Bronchial epithelial cell (primary cell): ENCODE measurements at regions not wholly inside any gene's neighbourhood (a gene's known extent, or its start where the extent isn't known, plus 50 kb on each side); places are given as distances from the start of the nearest gene placed in this dataset.

Experiments used
- DNase-seq: peaks from one replicate; pipeline ENCODE4 v3.0.0-alpha.2; 2010; ENCODE audit warnings: low read depth
- FAIRE-seq: peaks from 2 replicates; lab custom pipeline; 2011; peaks lifted over from hg19 to GRCh38; lab: Jason Lieb, UNC
- H3K27me3 ChIP-seq: 2 replicates; pipeline ENCODE4 v1.5.1; 2011; ENCODE audit warnings: low read length; ENCODE audit not compliant: control insufficient read depth, insufficient read depth
- H3K36me3 ChIP-seq: 2 replicates; pipeline ENCODE4 v1.5.1; 2011; ENCODE audit warnings: low read length; ENCODE audit not compliant: control insufficient read depth, insufficient read depth
- H3K4me3 ChIP-seq: 2 replicates; pipeline ENCODE4 v1.5.1; 2011; ENCODE audit warnings: mild to moderate bottlenecking, low read depth, low read length, control low read depth
- CTCF ChIP-seq: IDR thresholded peaks from 2 replicates; pipeline ENCODE4 v1.5.1; 2011; ENCODE audit warnings: mild to moderate bottlenecking, moderate library complexity, low read length, control low read depth, inconsistent platforms; ENCODE audit not compliant: insufficient read depth, severe bottlenecking

GRCh38 chr10:78910886-78911285 lies 157.9 kb upstream of the ZMIZ1 start:
- Histone ChIP-seq H3K36me3 (no peaks in the 10 kb centered on the region), H3K4me3 (no peak overlapping the region), H3K27me3 (peaks cover 21% of the 10 kb centered on the region)
- no peak for TF ChIP-seq CTCF
- DNase-seq = no peak
- FAIRE-seq = no peak

- FAIRE-seq = no peak
- no peaks in the 10 kb centered on the region for H3K36me3 ChIP-seq
- DNase-seq = no peak
- no peak overlapping the region for H3K4me3 ChIP-seq
- peaks cover 24% of the 10 kb centered on the region for H3K27me3 ChIP-seq
- no peak for TF ChIP-seq CTCF
Measured at GRCh38 chr10:78911533-78912340, 157.0 kb upstream of the ZMIZ1 start.

- H3K27me3 ChIP-seq = peaks cover 22% of the 10 kb centered on the region
- FAIRE-seq (no peak), DNase-seq (no peak)
- H3K4me3 ChIP-seq = no peak overlapping the region
- TF ChIP-seq CTCF = no peak
- H3K36me3 ChIP-seq = no peaks in the 10 kb centered on the region
Measured at GRCh38 chr10:78912361-78913218, 156.2 kb upstream of the ZMIZ1 start.

- Histone ChIP-seq H3K4me3 (no peak overlapping the region), H3K36me3 (no peaks in the 10 kb centered on the region), H3K27me3 (peaks cover 20% of the 10 kb centered on the region)
- FAIRE-seq (no peak), DNase-seq (no peak)
- no peak for TF ChIP-seq CTCF
Measured at GRCh38 chr10:78913219-78914059, 155.3 kb upstream of the ZMIZ1 start.

- H3K36me3 ChIP-seq = no peaks in the 10 kb centered on the region
- no peak for DNase-seq
- TF ChIP-seq CTCF = no peak
- H3K4me3 ChIP-seq = no peak overlapping the region
- peaks cover 20% of the 10 kb centered on the region for H3K27me3 ChIP-seq
- no peak for FAIRE-seq
Measured at GRCh38 chr10:78914060-78914378, 154.7 kb upstream of the ZMIZ1 start.
